ENCODE measurements at regions not wholly inside any gene's neighbourhood (a gene's known extent, or its start where the extent isn't known, plus 50 kb on each side); places are given as distances from the start of the nearest gene placed in this dataset.

DNA sequence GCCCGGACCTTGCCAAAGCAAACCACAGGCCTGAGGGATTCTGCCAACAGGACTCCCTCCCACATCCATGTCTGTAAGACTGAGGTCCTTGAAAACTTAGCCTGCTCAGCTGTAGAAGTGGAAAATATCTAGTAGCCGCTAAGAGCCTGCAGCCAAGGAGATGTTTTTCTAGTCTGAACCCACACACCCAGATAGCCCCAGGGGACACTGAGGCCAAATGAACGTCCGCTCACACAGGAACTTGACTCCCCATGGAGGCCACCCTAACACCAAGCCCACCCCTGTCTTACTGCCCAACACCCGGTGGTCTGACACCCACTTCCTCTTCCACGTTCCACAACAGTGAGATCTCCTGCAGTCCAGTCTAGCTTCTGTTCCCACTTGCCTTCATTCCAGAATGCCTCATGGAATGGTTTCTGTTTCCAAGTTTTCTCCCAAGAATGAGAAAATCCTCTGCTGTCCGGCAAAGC lies 174.8 kb downstream of the PLPP3 start:
- no peak for TF ChIP-seq POLR2A (IDR thresholded peaks at IDR 0.05)
- TF ChIP-seq, protein P1, sequence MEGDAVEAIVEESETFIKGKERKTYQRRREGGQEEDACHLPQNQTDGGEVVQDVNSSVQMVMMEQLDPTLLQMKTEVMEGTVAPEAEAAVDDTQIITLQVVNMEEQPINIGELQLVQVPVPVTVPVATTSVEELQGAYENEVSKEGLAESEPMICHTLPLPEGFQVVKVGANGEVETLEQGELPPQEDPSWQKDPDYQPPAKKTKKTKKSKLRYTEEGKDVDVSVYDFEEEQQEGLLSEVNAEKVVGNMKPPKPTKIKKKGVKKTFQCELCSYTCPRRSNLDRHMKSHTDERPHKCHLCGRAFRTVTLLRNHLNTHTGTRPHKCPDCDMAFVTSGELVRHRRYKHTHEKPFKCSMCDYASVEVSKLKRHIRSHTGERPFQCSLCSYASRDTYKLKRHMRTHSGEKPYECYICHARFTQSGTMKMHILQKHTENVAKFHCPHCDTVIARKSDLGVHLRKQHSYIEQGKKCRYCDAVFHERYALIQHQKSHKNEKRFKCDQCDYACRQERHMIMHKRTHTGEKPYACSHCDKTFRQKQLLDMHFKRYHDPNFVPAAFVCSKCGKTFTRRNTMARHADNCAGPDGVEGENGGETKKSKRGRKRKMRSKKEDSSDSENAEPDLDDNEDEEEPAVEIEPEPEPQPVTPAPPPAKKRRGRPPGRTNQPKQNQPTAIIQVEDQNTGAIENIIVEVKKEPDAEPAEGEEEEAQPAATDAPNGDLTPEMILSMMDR (IDR thresholded peaks at IDR 0.05) = no peak
